Dendritic cell treated with granulocyte-macrophage colony-stimulating factor and Interleukin-4, amounts not matched to agents 40 ng/mL and 50 ng/mL, for 4 days (primary cell): ENCODE measurements at regions not wholly inside any gene's neighbourhood (a gene's known extent, or its start where the extent isn't known, plus 50 kb on each side); places are given as distances from the start of the nearest gene placed in this dataset.

Source experiments
- H3K27ac Mint-ChIP-seq: one replicate; pipeline ENCODE4 v1.8.0; 2022; ENCODE audit warnings: mild to moderate bottlenecking, mixed read lengths
- H3K27me3 Mint-ChIP-seq: one replicate; pipeline ENCODE4 v1.8.0; 2022; ENCODE audit warnings: mild to moderate bottlenecking, mixed read lengths
- H3K36me3 Mint-ChIP-seq: one replicate; pipeline ENCODE4 v1.8.0; 2022; ENCODE audit warnings: low read depth, mixed read lengths
- H3K4me1 Mint-ChIP-seq: one replicate; pipeline ENCODE4 v1.8.0; 2022; ENCODE audit warnings: low read depth, mixed read lengths
- H3K4me3 Mint-ChIP-seq: one replicate; pipeline ENCODE4 v1.8.0; 2022; ENCODE audit warnings: mild to moderate bottlenecking, moderate library complexity, mixed read lengths
- H3K9me3 Mint-ChIP-seq: one replicate; pipeline ENCODE4 v1.8.0; 2022; ENCODE audit warnings: mixed read lengths
- intact Hi-C: fragments of 100-400 bp; cut with micrococcal nuclease; formaldehyde crosslinking; loops from one replicate; pipeline ENCODE4 v1.15.0; 2022

DNA sequence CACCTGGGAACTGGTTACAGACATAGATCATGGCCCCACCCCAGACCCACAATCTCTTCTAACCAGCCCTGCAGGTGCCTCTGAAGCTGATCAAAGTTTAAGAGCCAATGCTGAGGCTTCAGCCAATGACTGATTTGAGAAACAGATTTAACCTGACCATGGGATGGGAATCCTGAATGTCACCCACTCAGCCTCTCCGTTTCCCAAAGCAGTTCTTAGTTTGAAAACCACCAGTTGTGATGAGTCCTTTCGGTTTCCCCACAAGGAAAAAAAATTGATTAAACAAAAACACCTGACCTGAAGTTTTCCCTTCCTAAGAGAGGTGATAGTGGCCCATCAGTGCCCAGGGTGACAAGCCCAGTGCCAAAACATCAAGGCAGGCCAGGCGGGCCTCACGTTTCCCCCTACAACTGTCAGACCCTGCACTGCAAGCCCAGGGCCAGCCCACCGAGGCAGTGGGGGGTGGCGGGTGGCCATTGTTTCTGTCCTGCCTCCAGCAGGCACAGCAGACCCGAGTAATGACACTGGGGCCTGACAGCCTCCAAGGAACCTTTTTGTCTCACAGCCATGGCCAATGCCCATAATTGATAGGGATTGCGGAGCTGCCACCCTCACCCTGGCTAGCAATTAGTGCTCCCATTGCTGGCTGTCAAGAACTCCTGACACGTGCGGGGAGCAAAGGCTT, 75.4 kb upstream of the ZMIZ1 start:
- intact Hi-C loops, result no loop called here

DNA sequence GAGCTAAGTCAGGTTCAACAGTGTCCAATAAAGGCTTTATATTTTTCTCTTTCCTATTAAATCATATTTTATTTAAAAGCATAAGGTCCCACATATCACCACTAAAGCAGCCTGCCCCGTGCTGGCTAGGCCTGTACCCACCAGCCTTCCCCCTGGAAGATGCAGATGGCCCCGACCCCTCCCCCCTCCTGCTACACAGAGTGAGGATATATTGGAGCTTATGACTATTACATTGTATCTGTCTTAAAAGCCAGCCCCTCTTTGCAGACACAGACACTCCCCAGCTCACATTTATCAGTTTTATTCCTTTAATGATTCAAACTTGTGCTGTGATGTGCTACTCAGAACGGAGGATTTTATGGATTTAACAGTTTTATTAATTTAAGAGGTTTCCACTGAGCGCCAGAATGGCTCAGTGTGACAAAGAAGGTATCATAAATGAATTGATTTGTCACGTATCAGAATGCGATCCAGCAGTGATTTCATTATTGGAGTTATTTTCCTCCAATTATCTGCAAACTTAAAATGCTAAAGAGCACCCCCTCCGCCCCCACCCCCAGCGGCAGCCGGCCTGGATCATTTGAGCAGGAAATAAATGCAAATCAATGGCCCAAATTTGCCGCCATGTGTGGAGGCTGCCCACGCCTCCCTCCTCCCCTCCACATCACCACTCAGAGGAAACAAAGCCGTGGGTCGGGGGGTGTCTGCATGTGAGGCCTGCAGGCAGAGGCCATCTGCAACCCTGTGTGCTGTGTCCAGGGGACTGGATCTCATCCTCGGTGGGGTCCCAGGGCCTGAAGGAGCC, 72.6 kb upstream of the ZMIZ1 start:
- H3K9me3 Mint-ChIP-seq, result no peaks in the 10 kb centered on the region
- peaks cover 17% of the 10 kb centered on the region for H3K27me3 Mint-ChIP-seq
- no peak overlapping the region for H3K4me3 Mint-ChIP-seq
- intact Hi-C loops, result no loop called here
- H3K4me1 Mint-ChIP-seq, result peaks cover 9% of the 10 kb centered on the region
- H3K27ac Mint-ChIP-seq, result no peak overlapping the region
- no peaks in the 10 kb centered on the region for H3K36me3 Mint-ChIP-seq

More for the DNA sequence above, 75.4 kb upstream of the ZMIZ1 start:
- Mint-ChIP-seq H3K9me3 (peaks cover 10% of the 10 kb centered on the region), H3K27me3 (peaks cover 11% of the 10 kb centered on the region), H3K4me3 (no peak overlapping the region), H3K36me3 (no peaks in the 10 kb centered on the region), H3K27ac (no peak overlapping the region), H3K4me1 (peaks cover 12% of the 10 kb centered on the region)

GRCh38 chr10:78996792-78997129, 72.0 kb upstream of the ZMIZ1 start:
- no peak overlapping the region for H3K27ac Mint-ChIP-seq
- no peaks in the 10 kb centered on the region for H3K9me3 Mint-ChIP-seq
- no peaks in the 10 kb centered on the region for H3K36me3 Mint-ChIP-seq
- H3K4me1 Mint-ChIP-seq, result peaks cover 14% of the 10 kb centered on the region
- no peak overlapping the region for H3K4me3 Mint-ChIP-seq
- peaks cover 17% of the 10 kb centered on the region for H3K27me3 Mint-ChIP-seq
- intact Hi-C loops, result no loop called here

GRCh38 chr10:78997635-78998618, 70.8 kb upstream of the ZMIZ1 start:
- Mint-ChIP-seq H3K4me1 (peaks cover 14% of the 10 kb centered on the region), H3K27ac (no peak overlapping the region), H3K36me3 (no peaks in the 10 kb centered on the region), H3K27me3 (peaks cover 17% of the 10 kb centered on the region), H3K9me3 (no peaks in the 10 kb centered on the region), H3K4me3 (no peak overlapping the region)
- intact Hi-C loops, result no loop called here

DNA sequence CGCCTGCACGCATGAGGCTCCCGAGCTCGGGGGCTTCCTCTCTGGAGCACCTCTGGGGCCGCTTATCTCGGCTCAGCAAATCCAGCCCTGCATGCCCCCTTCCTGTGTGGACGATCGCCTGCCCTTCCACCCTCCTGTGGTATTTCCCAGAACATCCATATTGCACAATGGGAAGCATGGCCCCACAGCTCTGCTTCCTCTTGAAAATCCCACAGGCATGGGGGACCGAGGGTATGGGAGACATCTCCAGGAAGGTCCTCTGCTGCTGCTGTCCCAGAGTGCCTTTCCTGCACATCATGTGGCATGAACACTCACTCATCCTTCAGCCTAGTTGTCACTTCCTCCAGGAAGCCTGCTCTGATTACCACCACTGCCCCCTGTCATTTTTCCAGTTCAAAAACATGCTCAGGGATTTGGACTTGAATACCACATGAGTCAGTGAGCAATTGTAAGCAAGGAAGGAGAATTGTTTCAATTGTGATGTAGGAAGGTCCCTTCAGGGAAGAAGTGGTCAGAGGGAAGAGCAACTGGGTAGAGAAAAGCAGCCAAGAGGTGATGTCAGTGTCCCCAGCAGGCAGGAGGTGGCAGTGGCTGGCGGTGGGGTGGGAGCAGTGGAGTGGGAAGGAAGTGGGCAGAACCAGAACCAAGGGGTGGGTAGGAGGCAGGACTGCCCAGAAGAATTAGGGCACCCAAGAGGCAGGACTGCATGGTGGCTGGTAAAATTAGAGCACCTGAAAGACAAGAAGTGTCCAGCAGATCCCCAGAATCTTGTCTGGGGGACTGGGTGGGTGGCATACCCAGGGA, 67.5 kb upstream of the ZMIZ1 start:
- H3K9me3 Mint-ChIP-seq, result no peaks in the 10 kb centered on the region
- no peak overlapping the region for H3K4me3 Mint-ChIP-seq
- H3K36me3 Mint-ChIP-seq, result no peaks in the 10 kb centered on the region
- peak overlapping the region; percentile 8 for H3K27ac Mint-ChIP-seq
- H3K27me3 Mint-ChIP-seq, result peaks cover 28% of the 10 kb centered on the region
- H3K4me1 Mint-ChIP-seq, result peaks cover 20% of the 10 kb centered on the region
- intact Hi-C loops, result no loop called here

DNA sequence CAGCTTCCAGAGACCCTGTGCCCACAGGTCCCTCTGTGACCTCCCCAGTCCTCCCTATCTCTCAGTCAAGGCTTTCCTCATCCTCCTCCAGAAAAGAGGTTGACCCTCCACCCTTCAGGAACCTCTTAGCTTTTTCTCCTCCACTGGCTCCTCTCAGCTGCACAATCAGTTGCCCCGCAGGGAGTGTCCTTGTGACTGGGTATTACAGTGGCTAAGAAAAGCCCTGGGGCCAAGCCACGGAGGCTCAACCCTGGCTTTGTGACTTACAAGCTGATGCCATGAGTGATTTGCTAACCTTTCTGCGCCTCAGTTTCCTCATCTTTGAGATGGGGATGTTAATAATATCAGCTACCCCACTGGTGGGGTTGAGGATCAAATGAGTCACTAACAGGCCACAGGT, 66.4 kb upstream of the ZMIZ1 start:
- Mint-ChIP-seq H3K36me3 (no peaks in the 10 kb centered on the region), H3K4me1 (peaks cover 22% of the 10 kb centered on the region), H3K4me3 (no peak overlapping the region), H3K27me3 (peaks cover 29% of the 10 kb centered on the region), H3K9me3 (no peaks in the 10 kb centered on the region), H3K27ac (peak overlapping the region; percentile 8)
- intact Hi-C loops, result no loop called here

GRCh38 chr10:79003183-79004100, 65.3 kb upstream of the ZMIZ1 start:
- Mint-ChIP-seq H3K27me3 (peaks cover 29% of the 10 kb centered on the region), H3K36me3 (no peaks in the 10 kb centered on the region), H3K27ac (peak overlapping the region; percentile 5), H3K9me3 (no peaks in the 10 kb centered on the region), H3K4me1 (peaks cover 28% of the 10 kb centered on the region), H3K4me3 (no peak overlapping the region)
- intact Hi-C loops, result no loop called here

GRCh38 chr10:79004311-79004710, 64.5 kb upstream of the ZMIZ1 start:
- Mint-ChIP-seq H3K9me3 (no peaks in the 10 kb centered on the region), H3K4me1 (peaks cover 28% of the 10 kb centered on the region), H3K27me3 (peaks cover 35% of the 10 kb centered on the region), H3K4me3 (no peak overlapping the region), H3K36me3 (no peaks in the 10 kb centered on the region), H3K27ac (no peak overlapping the region)
- intact Hi-C loops, result no loop called here

DNA sequence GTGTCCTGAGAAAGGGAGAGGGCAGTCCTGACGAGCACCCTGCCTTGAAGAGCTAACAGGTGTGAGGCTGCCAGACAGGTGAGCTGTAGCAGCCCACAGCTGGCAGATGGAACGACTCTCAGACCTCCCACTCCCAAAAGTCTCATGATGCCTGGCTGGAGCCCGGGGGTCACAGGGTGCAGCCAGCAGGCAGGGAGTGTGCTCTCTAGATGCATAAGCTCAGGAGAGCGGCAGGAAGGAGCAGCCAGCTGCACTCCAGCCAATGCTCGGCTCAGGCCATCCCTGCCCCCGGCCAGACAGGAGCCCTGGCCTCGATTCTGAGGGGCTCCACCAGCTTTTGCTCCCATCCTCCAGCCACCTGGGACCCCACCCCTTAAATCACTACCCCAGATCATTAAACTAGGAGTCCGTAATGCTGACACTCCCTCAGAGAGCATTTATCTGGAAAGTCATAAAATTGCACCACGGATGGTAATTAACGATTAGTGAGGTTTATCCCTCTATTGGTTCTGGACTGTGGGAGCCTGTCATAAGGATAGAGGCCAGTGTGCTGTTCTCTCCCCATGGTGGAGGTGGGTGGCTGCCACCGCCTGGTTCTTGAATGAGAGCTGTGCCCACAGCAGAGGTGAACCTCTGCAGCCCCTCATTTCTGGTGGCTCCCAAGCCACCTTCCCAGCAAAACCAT, 63.5 kb upstream of the ZMIZ1 start:
- Mint-ChIP-seq H3K27me3 (peaks cover 34% of the 10 kb centered on the region), H3K27ac (no peak overlapping the region), H3K4me1 (peaks cover 28% of the 10 kb centered on the region), H3K9me3 (no peaks in the 10 kb centered on the region), H3K4me3 (no peak overlapping the region), H3K36me3 (no peaks in the 10 kb centered on the region)
- intact Hi-C loops, result no loop called here

DNA sequence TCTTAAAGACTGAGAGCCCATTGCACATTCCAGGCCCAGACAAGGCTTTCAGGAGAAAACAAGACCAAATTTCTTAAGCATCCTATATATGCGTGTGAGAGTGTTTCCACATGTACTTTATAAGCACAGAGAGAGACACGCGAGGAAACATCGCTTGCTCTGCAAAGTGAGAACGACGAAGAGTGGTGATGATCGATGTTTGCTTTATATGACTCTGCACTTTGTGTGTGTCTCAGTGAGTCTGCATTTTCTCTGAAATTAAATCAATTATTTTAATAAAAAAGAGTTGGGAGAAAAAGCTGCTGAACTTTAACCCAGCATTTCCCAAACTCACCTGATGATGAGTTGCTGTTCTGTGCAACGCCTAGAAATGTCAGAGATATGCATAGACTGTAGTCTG, 61.7 kb upstream of the ZMIZ1 start:
- intact Hi-C loops, result no loop called here

DNA sequence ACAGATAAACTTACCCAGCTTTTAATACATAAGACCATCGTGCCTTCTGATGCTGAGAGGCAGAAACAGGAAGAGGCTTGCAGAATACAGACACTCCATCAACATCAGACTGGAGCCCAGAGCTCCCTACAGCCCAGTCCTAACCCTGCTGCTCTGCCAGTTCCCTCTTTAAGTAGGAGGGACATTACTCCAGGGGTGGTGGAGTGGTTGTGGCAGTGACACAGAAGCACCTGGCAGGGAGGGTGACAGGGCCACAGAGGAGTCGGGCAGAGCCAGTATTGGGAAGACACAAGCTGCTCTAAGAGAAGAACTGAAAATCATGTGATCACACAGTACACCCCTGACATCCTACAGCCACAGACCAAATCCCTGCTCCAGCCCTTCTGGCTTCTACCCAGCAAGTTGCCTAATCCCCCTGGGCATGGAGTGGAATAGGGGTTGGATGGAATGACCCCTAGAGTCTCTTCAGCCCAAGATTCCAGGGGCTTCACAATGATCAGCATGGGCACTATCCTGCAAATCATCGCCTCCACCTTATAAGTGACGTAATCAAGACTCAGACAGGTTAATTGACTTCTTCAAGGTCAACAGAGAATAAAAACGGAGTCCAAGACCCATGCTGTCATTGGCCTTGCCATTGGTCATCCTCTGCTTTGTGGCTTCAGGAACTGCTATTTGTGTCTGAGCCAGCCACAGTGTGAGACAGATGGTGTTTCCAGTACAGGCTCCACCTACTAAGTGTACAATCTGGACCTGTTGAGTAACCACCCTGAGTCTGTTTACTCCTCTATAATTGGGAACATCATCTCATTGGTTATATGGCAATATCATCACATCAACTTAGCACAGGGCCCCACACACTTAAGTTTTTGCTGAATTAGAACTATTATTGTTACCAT, 61.1 kb upstream of the ZMIZ1 start:
- H3K9me3 Mint-ChIP-seq, result no peaks in the 10 kb centered on the region
- H3K27me3 Mint-ChIP-seq, result peaks cover 48% of the 10 kb centered on the region
- no peaks in the 10 kb centered on the region for H3K36me3 Mint-ChIP-seq
- intact Hi-C loops, result no loop called here
- H3K4me1 Mint-ChIP-seq, result peaks cover 14% of the 10 kb centered on the region
- no peak overlapping the region for H3K4me3 Mint-ChIP-seq
- H3K27ac Mint-ChIP-seq, result no peak overlapping the region

More for the DNA sequence above, 61.7 kb upstream of the ZMIZ1 start:
- H3K27ac Mint-ChIP-seq, result no peak overlapping the region
- peaks cover 42% of the 10 kb centered on the region for H3K27me3 Mint-ChIP-seq
- H3K4me1 Mint-ChIP-seq, result peaks cover 14% of the 10 kb centered on the region
- H3K36me3 Mint-ChIP-seq, result no peaks in the 10 kb centered on the region
- H3K4me3 Mint-ChIP-seq, result no peak overlapping the region
- H3K9me3 Mint-ChIP-seq, result no peaks in the 10 kb centered on the region
